ENCODE measurements at regions not wholly inside any gene's neighbourhood (a gene's known extent, or its start where the extent isn't known, plus 50 kb on each side); places are given as distances from the start of the nearest gene placed in this dataset.
A peak's percentile ranks its signal among the peaks of the same experiment; 100 is the strongest.

DNA sequence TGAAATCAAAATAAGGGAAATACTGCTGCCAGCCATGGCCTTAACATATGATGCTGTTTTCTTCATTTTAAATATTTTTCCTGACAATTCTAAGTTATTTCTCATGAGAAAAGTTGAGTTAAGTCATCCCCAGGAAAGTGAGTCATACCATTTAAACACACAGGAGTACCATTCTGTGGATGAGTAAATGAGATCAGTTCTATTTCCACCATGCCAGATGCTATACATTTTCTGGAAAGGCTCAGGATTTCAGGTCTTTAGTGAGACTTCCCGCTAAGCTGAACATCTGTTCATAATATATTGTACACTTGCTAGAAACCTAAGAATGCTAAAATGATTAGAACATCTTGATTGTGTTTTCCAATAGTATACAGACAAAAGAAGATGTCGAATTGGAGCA lies 256.2 kb upstream of the MANEA start:
- no peak for TF ChIP-seq CTCF (IDR thresholded peaks at IDR 0.05; ENCODE audit: poor library complexity, severe bottlenecking)
- H3K27ac ChIP-seq (ENCODE audit: poor library complexity, severe bottlenecking) = no peak overlapping the region
- no peak for ATAC-seq (ENCODE audit: low read depth)
- no peaks in the 10 kb centered on the region for H3K36me3 ChIP-seq (ENCODE audit: low read depth)
- no peaks in the 10 kb centered on the region for H3K4me1 ChIP-seq (ENCODE audit: insufficient read depth, poor library complexity, severe bottlenecking)
- no peaks in the 10 kb centered on the region for H3K27me3 ChIP-seq (ENCODE audit: insufficient read depth, poor library complexity, severe bottlenecking)
- no peaks in the 10 kb centered on the region for H3K9me3 ChIP-seq (ENCODE audit: severe bottlenecking)
- DNase-seq (ENCODE audit: low spot score) = no peak
- no peak overlapping the region for H3K4me3 ChIP-seq (ENCODE audit: severe bottlenecking)

GRCh38 chr6:95325916-95326315 lies 251.4 kb upstream of the MANEA start:
- DNase-seq (ENCODE audit: low spot score) (no peak), ATAC-seq (ENCODE audit: low read depth) (peak; percentile 48; the same call in 1 of the 3 replicates)
- Histone ChIP-seq H3K36me3 (ENCODE audit: low read depth) (no peaks in the 10 kb centered on the region), H3K4me1 (ENCODE audit: insufficient read depth, poor library complexity, severe bottlenecking) (no peaks in the 10 kb centered on the region), H3K27me3 (ENCODE audit: insufficient read depth, poor library complexity, severe bottlenecking) (no peaks in the 10 kb centered on the region), H3K4me3 (ENCODE audit: severe bottlenecking) (no peak overlapping the region), H3K9me3 (ENCODE audit: severe bottlenecking) (no peaks in the 10 kb centered on the region), H3K27ac (ENCODE audit: poor library complexity, severe bottlenecking) (no peak overlapping the region)
- no peak for TF ChIP-seq CTCF (IDR thresholded peaks at IDR 0.05; ENCODE audit: poor library complexity, severe bottlenecking)

- H3K36me3 ChIP-seq (ENCODE audit: low read depth) = no peaks in the 10 kb centered on the region
- ATAC-seq (ENCODE audit: low read depth) = no peak
- H3K27me3 ChIP-seq (ENCODE audit: insufficient read depth, poor library complexity, severe bottlenecking) = no peaks in the 10 kb centered on the region
- no peak for TF ChIP-seq CTCF (IDR thresholded peaks at IDR 0.05; ENCODE audit: poor library complexity, severe bottlenecking)
- no peak overlapping the region for H3K4me3 ChIP-seq (ENCODE audit: severe bottlenecking)
- DNase-seq (ENCODE audit: low spot score) = no peak
- no peaks in the 10 kb centered on the region for H3K4me1 ChIP-seq (ENCODE audit: insufficient read depth, poor library complexity, severe bottlenecking)
- no peaks in the 10 kb centered on the region for H3K9me3 ChIP-seq (ENCODE audit: severe bottlenecking)
- no peak overlapping the region for H3K27ac ChIP-seq (ENCODE audit: poor library complexity, severe bottlenecking)
Measured at GRCh38 chr6:95328231-95328630, 249.1 kb upstream of the MANEA start.

- no peaks in the 10 kb centered on the region for H3K36me3 ChIP-seq (ENCODE audit: low read depth)
- no peak for DNase-seq (ENCODE audit: low spot score)
- H3K4me1 ChIP-seq (ENCODE audit: insufficient read depth, poor library complexity, severe bottlenecking) = no peaks in the 10 kb centered on the region
- TF ChIP-seq CTCF (IDR thresholded peaks at IDR 0.05; ENCODE audit: poor library complexity, severe bottlenecking) = peak; percentile 22
- no peak overlapping the region for H3K27ac ChIP-seq (ENCODE audit: poor library complexity, severe bottlenecking)
- no peaks in the 10 kb centered on the region for H3K9me3 ChIP-seq (ENCODE audit: severe bottlenecking)
- no peak for ATAC-seq (ENCODE audit: low read depth)
- H3K4me3 ChIP-seq (ENCODE audit: severe bottlenecking) = no peak overlapping the region
- no peaks in the 10 kb centered on the region for H3K27me3 ChIP-seq (ENCODE audit: insufficient read depth, poor library complexity, severe bottlenecking)
Measured at GRCh38 chr6:95352064-95352795, 225.1 kb upstream of the MANEA start.

- Histone ChIP-seq H3K4me1 (ENCODE audit: insufficient read depth, poor library complexity, severe bottlenecking) (no peaks in the 10 kb centered on the region), H3K27me3 (ENCODE audit: insufficient read depth, poor library complexity, severe bottlenecking) (no peaks in the 10 kb centered on the region), H3K27ac (ENCODE audit: poor library complexity, severe bottlenecking) (no peak overlapping the region), H3K4me3 (ENCODE audit: severe bottlenecking) (no peak overlapping the region), H3K9me3 (ENCODE audit: severe bottlenecking) (no peaks in the 10 kb centered on the region), H3K36me3 (ENCODE audit: low read depth) (no peaks in the 10 kb centered on the region)
- TF ChIP-seq CTCF (IDR thresholded peaks at IDR 0.05; ENCODE audit: poor library complexity, severe bottlenecking) = no peak
- DNase-seq (ENCODE audit: low spot score) (no peak), ATAC-seq (ENCODE audit: low read depth) (no peak)
Measured at GRCh38 chr6:95354551-95354950, 222.8 kb upstream of the MANEA start.

Measured in RWPE2 (cell line).